Suprapubic skin (tissue), 4 donors: ENCODE measurements at regions not wholly inside any gene's neighbourhood (a gene's known extent, or its start where the extent isn't known, plus 50 kb on each side); places are given as distances from the start of the nearest gene placed in this dataset.

Source experiments
- DNase-seq, 2 donors: peaks; one replicate each; pipeline ENCODE4 v3.0.0-alpha.2; 2019; ENCODE audit warnings: low spot score in 2 of 2
- H3K27ac ChIP-seq: fragments of 200-600 bp; sonication (generic); one replicate; pipeline ENCODE4 v1.5.1; 2019
- H3K27me3 ChIP-seq: fragments of 200-600 bp; sonication (generic); one replicate; pipeline ENCODE4 v1.5.1; 2019
- H3K36me3 ChIP-seq: fragments of 200-600 bp; sonication (generic); one replicate; pipeline ENCODE4 v1.5.1; 2019
- H3K4me1 ChIP-seq: fragments of 200-600 bp; sonication (generic); one replicate; pipeline ENCODE4 v1.5.1; 2019
- H3K4me3 ChIP-seq: fragments of 200-600 bp; sonication (generic); one replicate; pipeline ENCODE4 v1.5.1; 2019; ENCODE audit warnings: mild to moderate bottlenecking
- H3K9me3 ChIP-seq: fragments of 200-600 bp; sonication (generic); one replicate; pipeline ENCODE4 v1.5.1; 2019
- CTCF ChIP-seq, 2 donors: fragments of 200-600 bp in 1 of 2; fragments of 450-650 bp in 1 of 2; sonication (generic) in 1 of 2; IDR thresholded peaks; one replicate each; pipeline ENCODE4 v1.5.1; 2016 to 2019; ENCODE audit warnings: antibody characterized with exemption in 2 of 2, mild to moderate bottlenecking in 1 of 2, moderate library complexity in 1 of 2
- EP300 ChIP-seq: sonication (generic); formaldehyde crosslinking; IDR thresholded peaks from one replicate; pipeline ENCODE4 v1.6.1; 2017; ENCODE audit warnings: antibody characterized with exemption
- POLR2A ChIP-seq, 2 donors: fragments of 450-650 bp; IDR thresholded peaks; one replicate each; pipeline ENCODE4 v1.6.1; 2017; ENCODE audit warnings: antibody characterized with exemption in 2 of 2, mild to moderate bottlenecking in 2 of 2, moderate library complexity in 2 of 2
- POLR2AphosphoS5 ChIP-seq, 3 donors: sonication (generic); formaldehyde crosslinking; IDR thresholded peaks; one replicate each; pipeline ENCODE4 v1.6.1; 2017; ENCODE audit warnings: antibody characterized with exemption in 3 of 3
- WGBS: methylation state at CpG from one replicate; pipeline ENCODE4 v1.1.5; 2018; 5-methylcytosine and 5-hydroxymethylcytosine counted together

- Histone ChIP-seq H3K36me3 (no peaks in the 10 kb centered on the region), H3K4me3 (no peak overlapping the region), H3K27ac (no peak overlapping the region), H3K4me1 (no peaks in the 10 kb centered on the region), H3K9me3 (no peaks in the 10 kb centered on the region), H3K27me3 (peaks cover 38% of the 10 kb centered on the region)
- TF ChIP-seq POLR2AphosphoS5 (IDR thresholded peaks at IDR 0.05) (no peak), CTCF (IDR thresholded peaks at IDR 0.05) (no peak), EP300 (no peak), POLR2A (IDR thresholded peaks at IDR 0.05) (no peak)
- DNase-seq, result peak in 1 of 2 donors; percentile 33
- 66% methylated on average over 10 of the region's 13 CpGs for WGBS
Measured at GRCh38 chr22:49235463-49236300, 592.0 kb downstream of the BRD1 start.

GRCh38 chr22:49234459-49234858, 593.2 kb downstream of the BRD1 start:
- 91% methylated on average over 2 of the region's 3 CpGs for WGBS
- peak in 1 of 2 donors; percentile 16 for DNase-seq
- Histone ChIP-seq H3K4me3 (no peak overlapping the region), H3K9me3 (no peaks in the 10 kb centered on the region), H3K36me3 (no peaks in the 10 kb centered on the region), H3K4me1 (no peaks in the 10 kb centered on the region), H3K27ac (no peak overlapping the region), H3K27me3 (peaks cover 30% of the 10 kb centered on the region)
- TF ChIP-seq POLR2AphosphoS5 (IDR thresholded peaks at IDR 0.05), result no peak
- no peak for TF ChIP-seq CTCF (IDR thresholded peaks at IDR 0.05)
- no peak for TF ChIP-seq EP300
- TF ChIP-seq POLR2A (IDR thresholded peaks at IDR 0.05), result no peak

GRCh38 chr22:49233507-49234100, 594.1 kb downstream of the BRD1 start:
- Histone ChIP-seq H3K27ac (no peak overlapping the region), H3K9me3 (no peaks in the 10 kb centered on the region), H3K4me3 (no peak overlapping the region), H3K27me3 (peaks cover 24% of the 10 kb centered on the region), H3K4me1 (no peaks in the 10 kb centered on the region), H3K36me3 (no peaks in the 10 kb centered on the region)
- 78% methylated on average over 16 of the region's 16 CpGs for WGBS
- DNase-seq, result peak in 1 of 2 donors; percentile 20
- TF ChIP-seq EP300 (no peak), CTCF (IDR thresholded peaks at IDR 0.05) (no peak), POLR2AphosphoS5 (IDR thresholded peaks at IDR 0.05) (no peak), POLR2A (IDR thresholded peaks at IDR 0.05) (no peak)

- no peaks in the 10 kb centered on the region for H3K4me1 ChIP-seq
- no peaks in the 10 kb centered on the region for H3K9me3 ChIP-seq
- H3K4me3 ChIP-seq, result no peak overlapping the region
- H3K27me3 ChIP-seq, result peaks cover 19% of the 10 kb centered on the region
- no peaks in the 10 kb centered on the region for H3K36me3 ChIP-seq
- 73% methylated on average over 21 of the region's 23 CpGs for WGBS
- no peak for TF ChIP-seq CTCF (IDR thresholded peaks at IDR 0.05)
- TF ChIP-seq EP300, result no peak
- TF ChIP-seq POLR2AphosphoS5 (IDR thresholded peaks at IDR 0.05), result no peak
- no peak for TF ChIP-seq POLR2A (IDR thresholded peaks at IDR 0.05)
- peak; percentile 43 to 69 for DNase-seq
- no peak overlapping the region for H3K27ac ChIP-seq
Measured at GRCh38 chr22:49232319-49233067, 595.2 kb downstream of the BRD1 start.

- TF ChIP-seq POLR2A (IDR thresholded peaks at IDR 0.05) (no peak), CTCF (IDR thresholded peaks at IDR 0.05) (no peak), POLR2AphosphoS5 (IDR thresholded peaks at IDR 0.05) (no peak), EP300 (no peak)
- WGBS, result 43% methylated on average over 3 of the region's 3 CpGs
- DNase-seq, result peak; percentile 33 to 40
- Histone ChIP-seq H3K27me3 (peaks cover 11% of the 10 kb centered on the region), H3K4me3 (no peak overlapping the region), H3K9me3 (no peaks in the 10 kb centered on the region), H3K36me3 (no peaks in the 10 kb centered on the region), H3K27ac (no peak overlapping the region), H3K4me1 (no peaks in the 10 kb centered on the region)
Measured at GRCh38 chr22:49230194-49230577, 597.5 kb downstream of the BRD1 start.
